HG03460 (cell line): ENCODE measurements at regions not wholly inside any gene's neighbourhood (a gene's known extent, or its start where the extent isn't known, plus 50 kb on each side); places are given as distances from the start of the nearest gene placed in this dataset.

ENCODE experiments used
- ATAC-seq: cut with Tn5 transposase; IDR thresholded peaks from one replicate; pipeline ENCODE4 v1.9.1; 2021; ENCODE audit not compliant: unreplicated experiment

DNA sequence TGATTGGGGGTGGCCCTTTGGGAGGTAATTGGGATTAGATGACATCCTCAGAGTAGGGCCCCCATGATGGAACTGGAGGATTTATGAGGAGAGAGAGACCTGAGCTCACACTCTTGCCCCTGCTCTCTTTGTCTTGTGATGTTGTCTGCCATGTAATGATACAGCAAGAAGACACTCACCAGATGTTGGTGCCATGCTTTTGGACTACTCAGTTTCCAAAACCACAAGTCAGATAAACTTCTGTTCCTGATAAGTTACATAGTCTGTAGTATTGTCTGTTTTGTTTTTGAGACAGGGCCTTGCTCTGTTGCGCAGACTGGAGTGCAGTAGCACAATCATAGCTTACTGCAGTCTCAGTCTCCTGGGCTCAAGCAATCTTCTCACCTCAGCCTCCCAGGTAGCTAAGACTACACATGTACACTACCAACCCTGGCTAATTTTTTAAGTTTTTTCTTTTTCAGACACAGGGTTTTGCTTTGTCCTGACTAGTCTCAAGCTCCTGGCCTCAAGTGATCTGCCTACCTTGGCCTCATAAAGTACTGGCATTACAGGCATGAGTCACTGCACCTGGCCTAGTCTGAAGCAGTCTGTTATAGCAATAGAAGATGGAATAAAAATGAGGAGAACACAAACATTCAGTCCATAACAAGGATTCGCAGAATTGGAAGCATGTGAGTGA is 115.0 kb upstream of the GALNT2 start:
- no peak for ATAC-seq

DNA sequence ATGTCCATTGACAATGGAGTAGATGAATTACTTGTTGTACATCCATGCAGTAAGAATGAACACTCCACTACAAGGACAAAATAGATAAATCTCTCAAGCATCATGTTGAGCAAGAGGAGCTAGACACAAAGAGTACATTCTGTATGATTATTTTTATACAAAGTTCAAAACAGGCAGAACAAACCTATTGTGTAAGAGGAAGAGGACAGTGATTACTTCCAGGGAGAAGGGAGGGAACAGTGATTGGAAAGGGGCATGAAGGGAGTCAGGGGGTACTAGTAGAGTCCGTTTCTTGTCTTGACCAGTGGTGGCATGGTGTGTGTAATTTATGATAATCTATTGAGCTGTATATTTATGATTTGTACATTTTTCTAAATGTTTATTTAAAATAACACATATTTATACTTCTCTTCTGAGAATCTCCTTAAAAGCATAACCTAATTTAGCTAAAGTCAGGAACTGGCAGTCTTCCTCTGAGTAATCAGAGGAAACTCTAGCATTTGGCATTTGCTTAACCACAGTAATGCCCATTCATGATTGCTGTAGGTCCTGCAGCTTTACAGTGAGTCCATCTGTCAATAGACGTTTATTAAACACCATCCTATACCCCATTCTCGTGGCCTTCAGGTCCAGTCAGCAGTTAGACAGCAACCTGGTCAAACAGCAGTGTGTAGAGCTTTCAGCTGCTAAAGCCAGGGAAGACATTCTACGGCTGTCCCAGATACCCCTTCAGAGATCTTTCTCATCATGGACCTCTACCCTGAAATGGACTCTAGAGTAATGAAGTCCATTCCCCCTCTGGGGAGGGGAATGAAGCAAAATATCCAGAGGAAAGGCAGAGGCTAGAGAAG is 114.1 kb upstream of the GALNT2 start:
- ATAC-seq = no peak

DNA sequence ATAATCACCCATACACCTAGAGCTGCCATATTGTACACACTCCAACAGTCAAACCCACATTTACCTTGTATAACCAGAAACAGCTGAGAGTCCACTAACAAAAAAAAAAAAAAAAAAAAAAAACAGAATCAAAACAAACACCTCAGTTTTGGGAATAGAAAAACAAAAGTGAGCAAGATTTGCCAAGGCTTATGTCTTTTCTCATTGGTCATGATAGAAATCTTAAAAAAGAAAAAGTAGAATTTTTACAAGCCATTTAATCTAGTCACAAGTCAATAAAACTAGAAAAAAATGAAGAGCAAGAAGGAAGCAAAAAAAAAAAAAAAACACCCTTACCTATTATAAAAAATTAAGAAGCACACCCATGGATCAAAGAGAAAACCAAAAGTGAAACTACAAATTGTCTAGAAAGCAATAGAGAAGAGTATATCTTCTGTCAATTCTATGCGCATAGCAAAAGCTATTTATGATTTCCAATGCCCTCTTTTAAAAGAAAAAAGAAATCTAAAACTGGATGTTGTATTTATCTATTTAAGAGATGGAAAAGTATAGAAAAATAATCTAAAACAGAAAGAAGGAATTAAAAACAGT is 113.2 kb upstream of the GALNT2 start:
- no peak for ATAC-seq

DNA sequence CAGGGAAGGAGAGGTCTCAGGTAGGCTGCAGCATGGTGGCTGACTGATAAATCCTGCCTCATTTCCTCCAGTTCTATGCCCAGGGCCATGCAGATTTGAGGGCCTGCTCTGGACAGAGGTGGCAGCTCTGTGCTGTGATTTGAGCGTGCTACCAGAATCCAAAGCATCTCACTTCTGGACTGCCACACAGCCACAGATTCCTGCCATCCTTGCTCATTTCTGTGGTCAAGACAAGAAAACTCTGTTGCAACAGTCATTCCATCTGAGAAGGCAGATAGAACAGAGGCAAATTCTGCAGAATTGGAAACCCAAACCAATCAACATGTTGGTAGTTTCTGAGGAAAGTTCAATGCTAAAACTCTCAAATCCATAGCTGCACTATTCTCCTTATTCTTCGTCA is 102.8 kb upstream of the GALNT2 start:
- ATAC-seq = no peak

DNA sequence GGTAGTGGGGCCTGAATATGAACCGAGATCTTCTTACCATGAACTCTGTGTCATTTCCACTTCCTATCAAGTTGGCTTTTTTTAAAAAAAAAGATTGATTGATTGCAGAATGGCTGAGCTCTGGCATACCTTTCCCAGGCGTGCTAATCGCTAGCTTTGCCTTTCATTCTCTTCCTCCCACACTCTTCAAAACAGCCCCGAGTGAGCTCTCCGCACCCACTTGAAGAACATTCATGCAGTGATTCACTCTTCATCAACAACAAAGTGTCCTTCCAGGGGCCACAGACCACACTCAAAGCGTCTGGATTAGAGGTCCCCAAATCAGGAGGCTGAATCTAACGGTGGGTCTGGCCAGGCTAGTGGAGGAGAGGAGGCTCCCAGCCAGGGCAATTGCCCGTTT is 96.3 kb upstream of the GALNT2 start:
- no peak for ATAC-seq

DNA sequence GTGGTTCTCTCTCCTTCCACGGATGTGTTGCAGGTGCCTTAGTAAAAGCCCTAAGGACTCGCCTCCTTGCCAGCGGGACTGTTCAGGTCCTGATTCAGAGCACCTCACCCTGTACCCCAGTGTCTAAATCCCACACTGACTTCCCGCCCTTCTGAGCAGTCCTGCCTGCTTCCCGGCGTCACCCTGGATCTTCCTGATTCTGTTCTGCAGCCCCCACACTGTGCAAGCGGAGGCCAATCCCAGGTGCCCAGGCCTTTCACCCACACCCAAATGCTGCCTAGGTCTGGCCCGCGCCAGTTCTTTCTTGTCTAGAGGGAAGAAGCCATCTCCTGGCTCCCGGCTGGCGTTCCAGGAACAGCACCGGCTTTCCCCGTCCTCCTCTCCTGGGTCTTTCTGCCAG is 95.9 kb upstream of the GALNT2 start:
- ATAC-seq = no peak

DNA sequence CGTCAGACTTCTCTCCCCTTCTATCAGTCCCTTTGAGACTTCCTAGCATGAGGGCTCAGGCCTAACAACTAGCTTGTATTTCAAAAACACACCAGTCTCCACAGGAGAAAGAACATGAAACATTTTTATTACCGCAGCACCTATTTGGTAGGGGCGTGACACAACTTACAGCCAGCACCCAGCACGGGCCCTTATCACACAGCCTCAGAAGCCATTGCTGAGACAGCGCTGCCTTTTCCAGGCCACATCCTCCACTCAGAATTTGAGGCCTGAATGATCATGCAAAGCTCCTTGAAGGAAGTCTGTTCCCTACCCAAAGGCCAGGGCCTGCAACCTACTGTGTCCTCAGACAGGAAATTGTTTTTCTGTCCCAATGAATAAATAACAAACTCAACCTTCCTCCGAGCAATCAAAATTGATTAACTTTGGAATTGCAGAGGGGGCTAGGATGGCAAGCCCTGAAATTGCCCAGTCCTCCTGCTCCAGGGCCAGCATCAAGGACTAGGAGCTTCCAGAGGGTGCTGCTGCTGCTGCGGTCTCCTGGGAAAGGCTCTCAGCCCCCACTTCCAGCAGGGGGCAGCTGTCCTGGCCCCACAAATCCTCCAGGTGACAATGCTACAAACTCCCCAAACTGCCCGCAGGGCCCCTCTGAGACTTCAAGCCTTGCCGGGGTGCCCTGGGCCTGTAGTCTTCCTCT is 94.3 kb upstream of the GALNT2 start:
- ATAC-seq = no peak

DNA sequence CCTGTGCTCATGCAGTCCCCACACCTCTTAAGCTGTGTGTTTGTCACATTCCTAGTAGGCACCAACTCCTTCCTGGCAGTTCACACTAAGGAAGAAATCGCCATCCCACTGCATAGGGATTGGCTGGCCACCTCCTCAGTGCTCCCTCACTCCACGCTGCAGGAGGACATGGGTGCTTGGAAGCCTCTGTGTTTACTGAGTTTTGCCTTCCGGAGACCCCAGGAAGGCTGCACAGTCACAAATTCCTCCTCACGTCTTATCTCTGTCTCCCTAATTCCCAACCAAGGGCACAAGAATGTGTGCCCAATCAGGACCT is 93.8 kb upstream of the GALNT2 start:
- ATAC-seq = no peak

DNA sequence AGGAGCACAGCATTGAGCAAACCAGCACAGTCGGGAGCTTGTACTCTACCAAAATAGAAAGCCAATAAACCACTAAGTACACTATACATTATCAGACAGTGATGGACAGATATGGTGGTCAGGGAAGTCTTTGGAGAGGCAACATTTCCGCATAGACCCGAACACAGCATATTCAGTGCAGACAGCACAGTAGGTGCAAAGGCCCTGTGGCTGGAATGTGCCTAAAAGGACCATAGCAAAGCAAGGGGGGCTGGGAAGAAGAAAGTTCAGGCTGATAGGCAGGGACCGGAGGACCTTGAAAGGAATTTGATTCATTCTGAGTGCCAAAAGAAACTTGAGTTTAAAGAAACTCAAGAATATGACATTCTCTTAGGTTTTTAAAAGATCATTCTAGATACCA is 92.0 kb upstream of the GALNT2 start:
- ATAC-seq = no peak

DNA sequence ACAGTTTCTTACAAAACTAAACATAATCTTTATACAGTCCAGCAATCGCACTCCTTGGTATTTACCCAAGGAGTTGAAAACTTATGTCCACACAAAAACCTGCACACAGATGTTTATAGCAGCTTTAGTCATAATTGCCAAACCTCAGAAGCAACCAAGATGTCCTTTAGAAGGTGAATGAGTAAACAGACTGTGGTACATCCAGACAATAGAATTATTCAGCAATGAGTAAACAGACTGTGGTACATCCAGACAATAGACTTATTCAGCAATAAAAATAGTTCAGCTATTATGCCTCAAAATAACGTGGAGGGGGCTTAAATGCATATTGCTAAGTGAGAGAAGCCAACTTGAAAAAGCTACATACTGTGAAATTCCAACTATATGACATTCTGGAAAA is 87.0 kb upstream of the GALNT2 start:
- no peak for ATAC-seq

DNA sequence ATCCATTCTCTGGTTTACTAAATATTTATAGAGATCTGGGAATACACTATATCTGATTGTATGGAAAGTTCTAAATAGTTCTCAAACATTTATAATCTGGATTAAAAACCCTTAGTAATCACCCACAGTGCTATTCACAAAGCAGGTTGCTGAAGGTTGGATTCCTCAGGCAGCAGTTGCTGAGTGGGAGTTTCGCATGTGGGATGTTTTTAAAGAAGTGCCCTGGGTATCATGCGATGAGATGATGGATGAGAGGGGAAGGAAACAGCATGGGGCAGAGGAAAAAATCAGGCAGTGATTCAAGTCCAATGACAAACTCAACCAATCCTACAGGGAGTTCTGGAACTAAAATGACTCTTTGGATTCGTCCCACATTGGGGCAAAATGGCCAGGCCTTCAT is 85.3 kb upstream of the GALNT2 start:
- ATAC-seq = no peak

DNA sequence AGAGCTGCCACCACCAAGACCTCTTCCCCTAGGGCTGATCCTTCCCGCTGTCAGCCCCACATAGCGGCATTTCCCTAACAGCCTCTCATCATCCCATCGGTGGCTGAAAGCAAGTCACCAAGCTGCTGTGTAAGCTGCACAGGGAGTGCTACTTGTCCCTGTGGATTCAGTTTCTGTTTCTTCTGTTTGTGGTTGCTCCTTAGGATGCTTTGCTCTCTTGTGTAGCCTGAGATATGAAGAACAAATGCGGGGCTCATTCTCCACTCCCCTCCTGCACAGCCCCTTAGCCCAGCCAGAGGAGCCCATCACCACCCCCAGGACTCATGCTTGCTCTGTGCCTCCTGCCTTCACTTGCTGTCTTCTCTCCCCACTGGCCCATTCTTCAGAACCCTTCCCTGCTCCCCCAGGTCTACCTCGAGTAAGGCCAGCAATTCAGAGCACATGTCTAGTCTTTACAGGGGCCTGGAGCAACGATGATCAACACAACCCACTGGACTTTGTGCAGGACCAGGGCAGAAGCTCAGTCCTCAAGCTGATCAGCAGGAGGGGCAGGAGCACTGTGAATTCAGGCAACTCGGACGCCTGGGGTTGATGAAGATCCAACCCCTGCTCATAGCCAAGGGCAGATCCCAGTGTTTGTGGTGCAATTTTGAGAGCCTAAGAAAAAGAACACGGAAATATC is 82.6 kb upstream of the GALNT2 start:
- ATAC-seq = no peak

DNA sequence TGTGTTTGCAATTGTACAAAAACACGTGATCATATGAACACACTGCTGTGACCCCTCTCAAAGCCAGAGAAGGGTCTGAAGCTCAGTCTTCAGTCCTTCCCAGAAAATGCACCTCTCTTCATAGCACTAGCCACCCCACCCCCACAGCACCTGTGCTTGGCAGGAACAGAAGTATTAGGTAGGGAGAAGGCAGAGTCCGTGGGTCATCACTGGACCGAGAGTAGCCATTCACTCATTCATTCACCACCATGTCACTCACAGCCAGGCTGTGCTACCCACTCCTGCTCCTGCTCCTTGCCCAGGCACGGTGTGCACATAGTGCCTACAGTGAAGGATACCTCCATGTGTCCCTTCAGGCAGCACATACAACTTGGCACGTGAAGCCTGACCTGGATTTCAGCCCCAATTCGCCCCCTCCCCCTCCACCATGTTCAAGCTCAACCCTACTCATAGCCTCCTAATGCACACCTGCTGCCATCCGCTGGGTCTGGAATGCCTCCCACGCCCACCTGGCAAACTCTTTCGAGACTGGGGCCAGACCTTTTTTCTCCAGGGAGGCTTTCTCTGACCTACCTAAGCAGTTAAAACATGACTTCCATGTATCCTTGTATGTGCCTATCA is 81.9 kb upstream of the GALNT2 start:
- ATAC-seq = no peak

DNA sequence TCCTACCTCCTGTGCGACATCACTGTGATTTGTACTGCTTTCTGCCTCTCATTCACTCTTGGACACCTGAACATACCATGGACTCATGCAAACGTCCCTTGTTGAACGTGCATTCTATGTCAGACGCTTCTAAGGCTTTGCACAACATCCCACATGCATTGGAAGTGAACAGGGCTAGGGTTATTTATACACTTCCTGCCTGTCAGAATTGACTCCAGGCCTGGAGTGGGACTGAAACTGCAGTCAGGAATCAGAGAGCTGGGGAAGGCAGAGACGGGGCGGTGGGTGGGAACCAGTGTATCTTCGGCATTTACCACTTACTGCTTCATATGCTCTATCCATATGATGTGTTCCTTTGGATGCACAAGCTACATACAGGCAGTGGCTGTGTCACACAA is 81.4 kb upstream of the GALNT2 start:
- ATAC-seq = no peak

DNA sequence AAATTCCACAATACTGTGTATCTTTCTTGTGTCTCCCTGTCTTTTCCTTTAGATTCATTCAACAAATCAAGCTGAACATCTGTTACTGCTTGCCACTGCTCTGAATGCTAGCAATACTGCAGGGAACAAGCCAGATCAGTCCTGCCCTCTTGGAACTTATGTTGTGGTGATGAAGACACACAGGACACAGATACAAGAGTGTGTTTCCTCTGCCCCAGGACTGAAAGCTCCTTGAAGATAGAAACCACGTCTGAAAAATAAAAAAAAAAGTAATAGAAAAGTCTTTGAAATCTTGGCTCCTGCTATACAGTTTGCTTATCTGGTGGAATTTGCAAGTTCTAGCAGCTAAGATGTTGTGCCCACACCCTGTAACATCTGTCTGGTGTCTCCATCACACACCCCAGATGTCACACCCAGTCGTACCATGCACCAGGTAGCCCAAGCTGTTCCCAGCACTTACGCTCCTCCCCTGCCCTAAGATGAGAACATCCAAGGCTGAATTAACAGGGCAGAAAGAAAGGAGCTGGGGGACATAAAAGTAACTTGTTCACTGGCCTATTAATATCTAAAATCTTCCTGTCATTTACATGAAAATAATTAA is 80.2 kb upstream of the GALNT2 start:
- no peak for ATAC-seq

DNA sequence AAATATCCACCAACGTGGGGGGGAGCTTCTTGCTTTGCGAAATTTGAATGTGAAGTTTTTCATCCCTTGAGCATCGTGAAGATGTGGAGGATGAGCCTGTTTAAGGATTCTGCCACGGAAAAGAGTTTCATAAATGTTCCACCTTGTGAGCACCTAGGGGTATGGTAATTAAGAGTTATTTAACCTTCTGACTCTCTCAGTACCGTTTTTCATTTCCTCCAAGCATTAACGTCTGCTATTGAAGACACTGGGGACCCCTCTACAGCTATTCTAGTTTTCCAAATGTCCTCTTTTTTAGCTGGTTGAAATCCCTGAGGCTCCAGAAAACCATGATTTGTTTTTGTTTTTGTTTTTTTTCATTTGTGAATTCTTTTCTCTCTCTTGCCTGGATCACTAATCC is 79.1 kb upstream of the GALNT2 start:
- ATAC-seq = no peak

DNA sequence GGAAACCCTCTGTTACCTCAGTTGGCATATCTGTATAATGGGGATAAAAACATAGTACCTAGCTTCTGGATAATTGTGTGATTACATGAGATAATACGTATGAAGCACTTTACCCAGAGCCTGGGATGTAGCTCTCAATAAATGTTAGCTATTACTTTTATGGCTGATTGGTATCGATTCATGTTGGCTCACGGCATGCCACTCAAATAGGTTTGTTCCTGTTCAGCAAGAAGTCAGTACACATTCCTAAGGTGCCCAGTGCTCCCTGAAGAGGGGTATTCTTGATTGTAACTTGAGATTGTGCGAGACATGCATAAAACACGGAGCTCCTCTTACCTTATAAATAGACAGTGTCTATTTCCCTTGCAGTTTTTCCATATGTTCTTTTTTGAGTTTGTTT is 78.5 kb upstream of the GALNT2 start:
- no peak for ATAC-seq

DNA sequence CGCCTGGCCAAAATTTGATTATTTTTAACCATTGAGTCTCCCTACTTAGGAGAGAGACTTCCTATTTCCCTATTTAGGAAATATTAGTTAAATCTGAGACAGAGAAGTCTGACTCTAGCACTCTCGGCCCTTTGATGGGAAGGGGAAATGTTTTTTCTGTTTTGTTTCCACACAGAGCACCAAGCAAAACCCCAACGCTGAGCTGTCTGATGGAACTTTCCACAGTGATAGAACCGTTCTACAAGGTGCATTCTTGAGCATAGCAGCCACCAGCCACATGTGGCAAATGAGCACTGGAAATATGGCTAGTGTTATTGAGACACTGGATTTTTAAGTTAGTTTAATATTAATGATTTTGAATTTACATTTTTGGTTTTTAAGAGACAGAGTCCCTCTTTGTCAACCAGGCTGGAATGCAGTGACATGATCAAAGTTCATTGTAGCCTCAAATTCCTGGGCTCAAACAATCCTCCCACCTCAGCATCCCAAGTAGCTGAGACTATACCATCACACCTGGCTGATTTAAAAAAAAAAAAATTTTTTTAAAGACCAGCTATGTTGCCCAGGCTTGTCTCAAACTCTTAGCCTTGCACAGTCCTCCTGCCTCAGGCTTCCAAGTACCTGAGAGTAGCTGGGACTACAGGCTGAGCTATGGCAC is 77.3 kb upstream of the GALNT2 start:
- no peak for ATAC-seq

DNA sequence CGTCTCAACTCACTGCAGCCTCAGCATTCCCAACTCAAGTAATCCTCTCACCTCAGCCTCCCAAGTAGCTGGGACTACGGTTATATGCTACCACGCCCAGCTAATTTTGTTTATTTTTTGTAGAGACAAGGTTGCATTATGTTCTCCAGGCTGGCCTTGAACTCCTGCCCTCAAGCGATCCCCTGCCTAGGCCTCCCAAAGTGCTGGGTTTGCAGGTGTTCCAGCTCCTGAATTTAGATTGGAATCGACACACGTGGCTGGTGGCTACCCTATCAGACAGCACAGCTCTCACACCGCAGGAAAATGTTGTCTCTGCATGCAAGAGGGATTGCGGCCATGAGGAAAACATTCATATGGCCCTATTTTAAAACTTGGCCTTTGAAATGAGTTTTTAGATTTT is 76.7 kb upstream of the GALNT2 start:
- ATAC-seq = no peak

DNA sequence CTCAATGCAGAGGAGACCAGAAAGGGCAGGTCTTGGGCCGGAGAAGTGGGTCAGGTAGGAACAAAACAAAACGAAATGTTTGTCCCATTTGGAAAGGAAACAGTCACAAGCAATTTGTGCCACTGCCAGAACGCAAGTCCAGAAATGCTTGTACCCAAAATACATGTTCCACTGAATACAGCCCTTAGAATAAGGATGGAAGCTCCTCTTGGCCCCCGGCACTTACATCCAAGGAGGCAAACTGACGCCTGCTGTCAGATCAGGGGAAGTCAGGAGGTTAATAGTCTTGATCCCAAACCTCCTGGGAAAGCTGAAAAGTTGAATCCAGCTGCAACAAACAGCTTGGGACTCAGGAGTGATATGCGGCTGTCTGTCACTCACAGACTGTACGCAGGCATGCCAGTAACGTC is 75.9 kb upstream of the GALNT2 start:
- ATAC-seq = no peak
